WERI-Rb-1 (cell line): ENCODE measurements at regions not wholly inside any gene's neighbourhood (a gene's known extent, or its start where the extent isn't known, plus 50 kb on each side); places are given as distances from the start of the nearest gene placed in this dataset.

Experiments used
- DNase-seq: peaks from one replicate; pipeline ENCODE4 v3.0.0-alpha.2; 2020
- H3K27ac ChIP-seq: fragments of 250-450 bp; sonication (Bioruptor Pico); 2 replicates; pipeline ENCODE4 v1.5.1; 2020; ENCODE audit warnings: mild to moderate bottlenecking, moderate library complexity
- H3K27me3 ChIP-seq: fragments of 250-450 bp; sonication (Bioruptor Pico); 2 replicates; pipeline ENCODE4 v1.5.1; 2021; ENCODE audit warnings: mild to moderate bottlenecking, low read depth, moderate library complexity; ENCODE audit not compliant: insufficient read depth, severe bottlenecking
- H3K36me3 ChIP-seq: fragments of 250-450 bp; sonication (Bioruptor Pico); 2 replicates; pipeline ENCODE4 v1.5.1; 2020; ENCODE audit warnings: mild to moderate bottlenecking, moderate library complexity
- H3K4me3 ChIP-seq: 2 replicates; pipeline ENCODE4 v1.5.1; 2011; ENCODE audit warnings: low read depth, mild to moderate bottlenecking, control low read depth, low read length
- H3K9me3 ChIP-seq: fragments of 250-450 bp; sonication (Bioruptor Pico); 2 replicates; pipeline ENCODE4 v1.5.1; 2021; ENCODE audit warnings: mild to moderate bottlenecking, moderate library complexity; ENCODE audit not compliant: severe bottlenecking
- CTCF ChIP-seq: IDR thresholded peaks from 2 replicates; pipeline ENCODE4 v1.5.1; 2011; ENCODE audit warnings: low read depth, mild to moderate bottlenecking, control low read depth, inconsistent platforms, low read length

GRCh38 chr2:172374318-172375240 lies 52.8 kb upstream of the ITGA6 start:
- H3K9me3 ChIP-seq: peaks cover 2% of the 10 kb centered on the region
- H3K36me3 ChIP-seq: no peaks in the 10 kb centered on the region
- no peaks in the 10 kb centered on the region for H3K27me3 ChIP-seq
- no peak for TF ChIP-seq CTCF
- no peak overlapping the region for H3K27ac ChIP-seq
- no peak overlapping the region for H3K4me3 ChIP-seq
- DNase-seq: no peak

GRCh38 chr2:172375251-172375650 lies 52.1 kb upstream of the ITGA6 start:
- no peak overlapping the region for H3K4me3 ChIP-seq
- no peak overlapping the region for H3K27ac ChIP-seq
- no peaks in the 10 kb centered on the region for H3K36me3 ChIP-seq
- peaks cover 2% of the 10 kb centered on the region for H3K9me3 ChIP-seq
- no peaks in the 10 kb centered on the region for H3K27me3 ChIP-seq
- TF ChIP-seq CTCF: no peak
- no peak for DNase-seq

- no peak for DNase-seq
- Histone ChIP-seq H3K36me3 (no peaks in the 10 kb centered on the region), H3K27me3 (no peaks in the 10 kb centered on the region), H3K9me3 (no peaks in the 10 kb centered on the region), H3K27ac (peak overlapping the region; percentile 48; the same call in 1 of the 2 replicates), H3K4me3 (no peak overlapping the region)
- TF ChIP-seq CTCF: no peak
Measured at GRCh38 chr2:172376016-172376415, 51.4 kb upstream of the ITGA6 start.

- Histone ChIP-seq H3K9me3 (no peaks in the 10 kb centered on the region), H3K4me3 (no peak overlapping the region), H3K36me3 (no peaks in the 10 kb centered on the region), H3K27ac (peak overlapping the region; percentile 48), H3K27me3 (no peaks in the 10 kb centered on the region)
- peak; percentile 69 for DNase-seq
- TF ChIP-seq CTCF: no peak
Measured at GRCh38 chr2:172376505-172377125, 50.8 kb upstream of the ITGA6 start.

DNA sequence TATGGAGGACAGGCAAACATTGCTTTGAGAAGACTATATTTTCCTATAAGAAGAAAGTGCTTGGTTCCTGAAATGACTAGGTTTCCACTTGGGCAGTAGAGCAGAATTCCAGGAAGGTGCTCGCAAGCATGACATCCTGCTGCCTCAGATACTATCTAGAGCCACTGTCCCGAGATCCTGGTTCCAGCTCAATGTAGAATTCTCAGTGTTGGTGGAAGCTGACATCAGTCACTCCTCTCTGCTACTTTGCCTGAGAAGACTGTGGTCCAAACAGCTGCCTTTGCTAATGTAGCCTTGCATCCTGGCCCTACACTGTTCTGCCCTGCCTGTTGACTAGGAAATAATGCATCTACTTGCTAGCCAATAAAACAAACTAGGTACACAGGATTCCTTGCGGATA lies 50.0 kb upstream of the ITGA6 start:
- no peak for DNase-seq
- Histone ChIP-seq H3K4me3 (no peak overlapping the region), H3K9me3 (no peaks in the 10 kb centered on the region), H3K36me3 (no peaks in the 10 kb centered on the region), H3K27ac (no peak overlapping the region), H3K27me3 (no peaks in the 10 kb centered on the region)
- no peak for TF ChIP-seq CTCF
